ENCODE measurements at regions not wholly inside any gene's neighbourhood (a gene's known extent, or its start where the extent isn't known, plus 50 kb on each side); places are given as distances from the start of the nearest gene placed in this dataset.
"Not testable (repeated sequence)": the region's sequence is repeated elsewhere in the genome, so short reads cannot be mapped to it uniquely, and the experiment has no call there.

DNA sequence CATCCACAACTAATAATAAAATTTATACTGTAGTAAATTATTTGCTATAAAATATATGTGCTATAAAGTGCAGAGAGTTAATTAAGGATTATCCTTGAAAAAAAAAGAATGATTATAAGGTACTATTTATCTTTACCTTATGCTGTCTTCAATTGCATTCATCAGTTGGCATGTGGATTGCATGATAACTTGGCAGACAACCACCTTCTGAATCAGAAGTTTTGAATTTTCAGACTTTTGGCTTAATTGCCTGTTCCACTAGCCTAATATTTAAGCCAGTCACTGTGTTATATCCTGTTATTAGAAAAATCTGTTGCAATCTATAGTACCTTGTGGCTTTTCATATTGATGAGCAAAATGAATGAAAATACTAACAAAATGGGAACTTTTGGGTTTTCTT is 1040.3 kb upstream of the PCDH10 start (continued):
- TF ChIP-seq ZNF274 (IDR thresholded peaks at IDR 0.05; ENCODE audit: low read depth, low read length): no peak
- no peak for TF ChIP-seq ZBTB33 (IDR thresholded peaks at IDR 0.05; ENCODE audit: extremely low read depth, insufficient replicate concordance, low read length)
- TF ChIP-seq RAD21 (IDR thresholded peaks at IDR 0.05; ENCODE audit: low read depth): no peak
- no peak for TF ChIP-seq SIN3A (IDR thresholded peaks at IDR 0.05; ENCODE audit: low read depth)
- no peak for TF ChIP-seq JUND (IDR thresholded peaks at IDR 0.05)
- TF ChIP-seq YY1 (IDR thresholded peaks at IDR 0.05; ENCODE audit: extremely low read depth, insufficient replicate concordance, low read depth, low read length): no peak
- no peak for TF ChIP-seq TCF7L2 (IDR thresholded peaks at IDR 0.05; ENCODE audit: borderline replicate concordance, extremely low read depth, insufficient read depth, insufficient read length)

DNA sequence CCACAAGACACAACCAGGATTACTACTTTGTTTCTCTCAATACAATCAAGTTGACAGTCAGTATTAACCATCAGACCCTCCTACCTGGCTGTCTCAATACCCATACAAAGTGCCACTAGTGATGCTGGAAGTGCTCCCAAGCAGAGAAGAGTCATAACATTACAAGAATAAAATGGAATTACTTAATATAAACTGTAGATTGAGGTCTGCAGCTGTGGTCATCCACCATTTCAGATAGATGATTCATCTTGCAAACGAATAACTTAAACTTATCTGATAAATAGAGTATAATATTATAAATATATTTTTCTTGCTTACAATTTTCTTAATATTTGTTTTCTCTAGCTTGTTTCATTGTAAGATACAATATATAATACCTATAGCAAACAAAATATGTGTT is 1034.2 kb upstream of the PCDH10 start:
- no peak for ATAC-seq
- Histone ChIP-seq H3K9me3 (ENCODE audit: control insufficient read depth in 1 of 2, insufficient read depth in 1 of 2, low read depth in 1 of 2, low read length in 2 of 2) (no peaks in the 10 kb centered on the region), H3K27me3 (ENCODE audit: insufficient read depth, low read length) (no peaks in the 10 kb centered on the region), H3K4me1 (ENCODE audit: control insufficient read depth in 1 of 2, insufficient read depth in 2 of 2, low read length in 2 of 2) (no peaks in the 10 kb centered on the region), H3K9ac (ENCODE audit: low read length) (no peak overlapping the region), H3K4me3 (replicated peaks in 1 of 2; ENCODE audit: low read depth in 1 of 2, low read length in 2 of 2) (no peak overlapping the region), H3K4me2 (ENCODE audit: low read length) (no peak overlapping the region), H2AFZ (ENCODE audit: low read depth, low read length, poor library complexity, severe bottlenecking) (no peak overlapping the region), H4K20me1 (ENCODE audit: insufficient read depth) (no peaks in the 10 kb centered on the region; the same call in 1 of the 2 replicates), H3K9me2 (ENCODE audit: insufficient read depth) (no peaks in the 10 kb centered on the region), H3K27ac (ENCODE audit: low read depth, low read length) (no peak overlapping the region), H3K79me2 (ENCODE audit: insufficient read depth, low read length) (no peaks in the 10 kb centered on the region), H3K36me3 (ENCODE audit: control insufficient read depth in 1 of 2, insufficient read depth in 2 of 2, low read length in 2 of 2) (no peaks in the 10 kb centered on the region)
- intact Hi-C loops (cut with micrococcal nuclease): no loop called here
- TF ChIP-seq CBX3 (IDR thresholded peaks at IDR 0.05; ENCODE audit: low read depth): no peak
- RAD21 ChIA-PET (ENCODE audit: low non-redundant PET in 1 of 2, low total read pairs in 2 of 2, uncharacterized antibody in 2 of 2, unreplicated experiment in 2 of 2): no interaction called here
- CTCF ChIA-PET: no interaction called here
- no peak for DNase-seq (ENCODE audit: low read depth, low spot score)
- POLR2A ChIA-PET: no interaction called here
- no TSS peak for BruUV-seq (replicated peaks)

- H3K4me2 ChIP-seq (ENCODE audit: low read length); H3K4me3 ChIP-seq (replicated peaks in 1 of 2; ENCODE audit: low read depth in 1 of 2, low read length in 2 of 2); ATAC-seq; DNase-seq (ENCODE audit: low read depth, low spot score); CTCF ChIA-PET; BruUV-seq (replicated peaks); H4K20me1 ChIP-seq (ENCODE audit: insufficient read depth); H2AFZ ChIP-seq (ENCODE audit: low read depth, low read length, poor library complexity, severe bottlenecking); H3K27me3 ChIP-seq (ENCODE audit: insufficient read depth, low read length); H3K36me3 ChIP-seq (ENCODE audit: control insufficient read depth in 1 of 2, insufficient read depth in 2 of 2, low read length in 2 of 2); H3K9ac ChIP-seq (ENCODE audit: low read length); H3K9me2 ChIP-seq (ENCODE audit: insufficient read depth); H3K9me3 ChIP-seq (ENCODE audit: control insufficient read depth in 1 of 2, insufficient read depth in 1 of 2, low read depth in 1 of 2, low read length in 2 of 2); POLR2A ChIA-PET; H3K79me2 ChIP-seq (ENCODE audit: insufficient read depth, low read length); H3K4me1 ChIP-seq (ENCODE audit: control insufficient read depth in 1 of 2, insufficient read depth in 2 of 2, low read length in 2 of 2); RAD21 ChIA-PET (ENCODE audit: low non-redundant PET in 1 of 2, low total read pairs in 2 of 2, uncharacterized antibody in 2 of 2, unreplicated experiment in 2 of 2); H3K27ac ChIP-seq (ENCODE audit: low read depth, low read length); intact Hi-C loops (cut with micrococcal nuclease): not testable (repeated sequence)
Observed at GRCh38 chr4:132122741-132123140, 1026.4 kb upstream of the PCDH10 start.
